GM06990 (cell line): ENCODE measurements at regions not wholly inside any gene's neighbourhood (a gene's known extent, or its start where the extent isn't known, plus 50 kb on each side); places are given as distances from the start of the nearest gene placed in this dataset.

Source experiments
- DNase-seq: peaks from one replicate; pipeline ENCODE4 v3.0.0-alpha.2; 2011; ENCODE audit not compliant: insufficient read length; ENCODE audit errors: extremely low read depth
- H3K27me3 ChIP-seq: replicated peaks from 2 replicates; pipeline ENCODE4 v1.6.0; 2011; ENCODE audit warnings: low read length; ENCODE audit not compliant: control insufficient read depth, insufficient read depth
- H3K36me3 ChIP-seq: 2 replicates; pipeline ENCODE4 v1.5.1; 2011; ENCODE audit warnings: low read length; ENCODE audit not compliant: control insufficient read depth, insufficient read depth
- H3K4me3 ChIP-seq: replicated peaks from 2 replicates; pipeline ENCODE4 v1.5.1; 2011; ENCODE audit warnings: low read depth, mild to moderate bottlenecking, control low read depth, low read length
- TF ChIP-seq, protein P1 (sequence below): IDR thresholded peaks from 2 replicates; pipeline ENCODE4 v1.5.1; 2011; ENCODE audit warnings: low read length, control low read depth, mild to moderate bottlenecking, inconsistent platforms; ENCODE audit not compliant: insufficient read depth, poor library complexity, severe bottlenecking

DNA sequence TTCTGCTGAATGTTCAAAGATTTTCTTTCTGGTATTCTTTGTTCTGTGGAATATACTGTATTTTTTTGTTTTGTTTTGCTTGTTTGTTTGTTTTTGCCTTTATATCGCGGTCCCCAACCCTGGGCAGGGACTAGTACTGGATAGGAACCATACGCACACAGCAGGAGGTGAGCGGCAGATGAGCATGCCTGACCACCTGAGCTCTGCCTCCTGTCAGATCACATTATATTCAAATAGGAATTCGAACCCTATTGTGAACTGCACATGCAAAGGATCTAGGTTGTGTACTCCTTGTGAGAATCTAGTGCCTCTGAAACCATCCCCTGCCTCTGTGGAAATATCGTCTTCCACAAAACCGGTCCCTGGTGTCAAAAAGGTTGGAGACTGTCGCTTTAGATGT lies 83.3 kb upstream of the ANO3 start:
- no peak overlapping the region for H3K4me3 ChIP-seq
- no peaks in the 10 kb centered on the region for H3K27me3 ChIP-seq
- no peaks in the 10 kb centered on the region for H3K36me3 ChIP-seq
- no peak for DNase-seq
- TF ChIP-seq, protein P1, sequence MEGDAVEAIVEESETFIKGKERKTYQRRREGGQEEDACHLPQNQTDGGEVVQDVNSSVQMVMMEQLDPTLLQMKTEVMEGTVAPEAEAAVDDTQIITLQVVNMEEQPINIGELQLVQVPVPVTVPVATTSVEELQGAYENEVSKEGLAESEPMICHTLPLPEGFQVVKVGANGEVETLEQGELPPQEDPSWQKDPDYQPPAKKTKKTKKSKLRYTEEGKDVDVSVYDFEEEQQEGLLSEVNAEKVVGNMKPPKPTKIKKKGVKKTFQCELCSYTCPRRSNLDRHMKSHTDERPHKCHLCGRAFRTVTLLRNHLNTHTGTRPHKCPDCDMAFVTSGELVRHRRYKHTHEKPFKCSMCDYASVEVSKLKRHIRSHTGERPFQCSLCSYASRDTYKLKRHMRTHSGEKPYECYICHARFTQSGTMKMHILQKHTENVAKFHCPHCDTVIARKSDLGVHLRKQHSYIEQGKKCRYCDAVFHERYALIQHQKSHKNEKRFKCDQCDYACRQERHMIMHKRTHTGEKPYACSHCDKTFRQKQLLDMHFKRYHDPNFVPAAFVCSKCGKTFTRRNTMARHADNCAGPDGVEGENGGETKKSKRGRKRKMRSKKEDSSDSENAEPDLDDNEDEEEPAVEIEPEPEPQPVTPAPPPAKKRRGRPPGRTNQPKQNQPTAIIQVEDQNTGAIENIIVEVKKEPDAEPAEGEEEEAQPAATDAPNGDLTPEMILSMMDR, result no peak

DNA sequence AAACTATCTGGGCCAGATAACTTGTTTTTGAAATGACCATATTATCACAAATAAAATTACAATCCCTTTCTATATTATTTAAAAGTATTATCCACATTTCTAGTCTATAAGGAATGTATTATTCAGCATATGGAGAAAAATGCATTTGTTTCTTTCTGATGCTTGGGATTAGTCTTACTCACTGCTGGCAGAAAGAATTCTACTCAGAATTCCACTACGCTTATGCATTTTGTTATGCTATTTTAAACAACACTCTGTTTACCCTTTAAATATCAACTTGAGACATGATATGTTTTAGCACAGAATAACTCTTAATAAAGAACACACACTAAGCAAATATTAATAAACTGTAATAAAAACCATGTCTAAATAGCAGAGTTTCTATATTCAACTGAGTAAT lies 77.6 kb upstream of the ANO3 start:
- TF ChIP-seq, protein P1, result no peak
- no peaks in the 10 kb centered on the region for H3K36me3 ChIP-seq
- H3K4me3 ChIP-seq, result no peak overlapping the region
- DNase-seq, result no peak
- no peaks in the 10 kb centered on the region for H3K27me3 ChIP-seq

DNA sequence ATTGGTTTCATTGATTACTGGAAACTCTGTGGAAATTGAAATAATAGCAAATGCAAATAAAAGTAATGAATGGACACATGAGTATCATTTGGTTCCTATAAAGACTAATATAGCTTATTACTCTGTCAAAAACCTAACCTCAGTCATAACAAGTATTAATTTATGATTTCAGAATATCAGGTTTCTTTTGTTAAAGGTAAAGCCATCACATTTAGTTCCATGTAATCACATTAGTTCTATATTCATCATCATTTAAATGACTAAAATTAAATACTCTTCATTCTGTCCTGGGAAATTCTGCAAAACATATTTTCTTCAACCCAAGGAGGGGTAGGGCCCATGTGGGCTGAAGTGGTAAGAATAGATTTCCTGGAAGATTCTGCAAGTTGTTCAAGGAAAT lies 68.2 kb upstream of the ANO3 start:
- TF ChIP-seq, protein P1, result no peak

DNA sequence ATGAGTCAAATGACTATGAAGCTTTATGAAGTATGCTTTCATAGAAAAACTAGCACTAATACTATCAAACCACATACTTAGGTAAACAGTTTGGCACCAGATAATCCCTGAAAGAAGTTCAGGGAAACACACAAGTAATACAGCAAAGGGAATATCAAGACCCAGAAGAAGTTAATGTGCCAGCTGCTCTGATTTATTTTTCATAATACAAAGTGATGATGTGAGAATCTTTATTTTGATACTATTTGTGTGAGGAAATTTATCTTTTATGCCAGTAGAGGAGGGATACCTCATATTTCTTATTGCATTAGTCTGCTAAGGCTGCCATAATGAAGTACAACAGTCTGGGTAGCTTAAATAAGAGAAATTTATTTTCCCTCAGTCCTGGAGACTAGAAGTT lies 67.7 kb upstream of the ANO3 start:
- TF ChIP-seq, protein P1, result no peak
- Histone ChIP-seq H3K4me3 (no peak overlapping the region), H3K27me3 (no peaks in the 10 kb centered on the region), H3K36me3 (no peaks in the 10 kb centered on the region)
- DNase-seq, result no peak

More for the DNA sequence above, 68.2 kb upstream of the ANO3 start:
- Histone ChIP-seq H3K27me3 (no peaks in the 10 kb centered on the region), H3K4me3 (no peak overlapping the region), H3K36me3 (no peaks in the 10 kb centered on the region)
- DNase-seq, result no peak

DNA sequence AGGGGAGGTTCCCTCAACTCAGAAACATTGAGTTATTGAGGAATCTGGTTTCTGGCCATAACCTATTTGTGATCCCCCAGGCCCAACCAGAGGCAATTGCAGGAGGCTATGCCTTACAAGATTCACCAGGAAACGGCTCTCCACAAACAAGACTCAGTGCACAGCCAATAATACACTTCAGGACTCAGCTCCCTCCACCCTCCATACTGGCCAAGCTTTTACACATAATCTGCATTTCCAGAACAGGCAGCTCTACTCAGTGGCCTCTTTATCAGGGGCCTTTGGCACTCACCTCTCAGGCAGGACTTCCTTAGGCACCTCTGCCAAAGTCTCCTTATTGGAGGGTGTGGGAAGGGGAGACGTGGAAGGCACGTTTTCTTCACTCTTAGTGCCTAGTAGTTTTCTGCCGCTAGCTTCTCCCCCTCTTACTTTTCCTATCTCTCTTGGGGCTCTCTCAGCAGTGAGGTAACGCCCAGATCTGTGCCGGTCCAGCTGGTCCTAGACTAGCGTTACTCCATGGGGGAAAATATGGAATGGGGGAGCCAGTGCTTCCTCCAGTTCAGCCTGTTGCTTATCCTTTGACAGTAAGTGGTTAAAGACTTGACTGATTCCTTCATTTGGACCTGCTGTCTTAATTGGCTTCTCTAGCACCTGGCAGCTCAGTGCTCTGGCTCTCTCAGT lies 62.8 kb upstream of the ANO3 start:
- H3K27me3 ChIP-seq, result no peaks in the 10 kb centered on the region
- no peak for DNase-seq

More for the DNA sequence above, 62.8 kb upstream of the ANO3 start:
- TF ChIP-seq, protein P1, result no peak
- Histone ChIP-seq H3K4me3 (no peak overlapping the region), H3K36me3 (no peaks in the 10 kb centered on the region)
